Kidney (tissue), 13 donors: ENCODE measurements at regions not wholly inside any gene's neighbourhood (a gene's known extent, or its start where the extent isn't known, plus 50 kb on each side); places are given as distances from the start of the nearest gene placed in this dataset.
"Not testable (repeated sequence)": the region's sequence is repeated elsewhere in the genome, so short reads cannot be mapped to it uniquely, and the experiment has no call there.

Experiments used
- DNase-seq, 5 donors: peaks; one replicate each; pipeline ENCODE4 v3.0.0-alpha.2; 2013 to 2020
- FAIRE-seq: peaks from 2 replicates; lab custom pipeline; 2012; peaks lifted over from hg19 to GRCh38; lab: Jason Lieb, UNC
- H3K27ac ChIP-seq, 2 donors: one replicate each; pipeline ENCODE4 v1.7.0; 2013; ENCODE audit warnings: low read depth in 2 of 2, low read length in 2 of 2, inconsistent platforms in 1 of 2
- H3K27me3 ChIP-seq: one replicate; pipeline ENCODE4 v1.7.1; 2013; ENCODE audit warnings: low read length, inconsistent platforms; ENCODE audit not compliant: control insufficient read depth, insufficient read depth
- H3K36me3 ChIP-seq, 3 donors: one replicate each; pipeline versions ENCODE4 v1.7.0 to v1.7.1; 2013; ENCODE audit warnings: low read length in 3 of 3, control low read depth in 1 of 3, inconsistent platforms in 1 of 3; ENCODE audit not compliant: insufficient read depth in 3 of 3, control insufficient read depth in 2 of 3
- H3K4me1 ChIP-seq, 3 donors: one replicate each; pipeline versions ENCODE4 v1.7.0 to v1.7.1; 2013; ENCODE audit warnings: low read length in 3 of 3, inconsistent platforms in 1 of 3, low read depth in 1 of 3; ENCODE audit not compliant: control insufficient read depth in 2 of 3, insufficient read depth in 2 of 3
- H3K4me3 ChIP-seq, 3 donors: one replicate each; pipeline versions ENCODE4 v1.7.0 to v1.8.1; 2013; ENCODE audit warnings: low read length in 3 of 3, control low read depth in 1 of 3, inconsistent platforms in 1 of 3
- H3K9ac ChIP-seq, 3 donors: one replicate each; pipeline versions ENCODE4 v1.7.0 to v1.7.1; 2013; ENCODE audit warnings: low read length in 3 of 3, control low read depth in 1 of 3, inconsistent platforms in 1 of 3
- H3K9me3 ChIP-seq, 3 donors: one replicate each; pipeline versions ENCODE4 v1.7.0 to v1.7.1; 2013; ENCODE audit warnings: low read length in 3 of 3, control low read depth in 1 of 3, inconsistent platforms in 1 of 3; ENCODE audit not compliant: control insufficient read depth in 2 of 3, insufficient read depth in 1 of 3
- CTCF ChIP-seq: IDR thresholded peaks from 3 replicates; pipeline ENCODE4 v1.5.1; 2012; ENCODE audit warnings: mild to moderate bottlenecking, moderate library complexity, borderline replicate concordance; ENCODE audit not compliant: insufficient read depth; ENCODE audit errors: extremely low read depth
- intact Hi-C: fragments of 100-400 bp; cut with DNase I; formaldehyde crosslinking; loops from one replicate; pipeline ENCODE4 v1.11.1; 2022
- donor health status: control.
- donor health status: control.
- donor health status: control.
- donor health status: control.
- donor health status: control.
- donor health status: DM: yes; HTN: yes; CAD: no.
- donor health status: Normal renal cell carcinoma (clear cell type).

GRCh38 chr3:72032441-72033135 is 247.6 kb upstream of the PROK2 start:
- Histone ChIP-seq H3K4me3 (no peak overlapping the region), H3K9me3 (no peaks in the 10 kb centered on the region), H3K4me1 (no peaks in the 10 kb centered on the region), H3K27ac (no peak overlapping the region), H3K36me3 (no peaks in the 10 kb centered on the region), H3K27me3 (no peaks in the 10 kb centered on the region), H3K9ac (no peak overlapping the region)
- FAIRE-seq (no peak), DNase-seq (no peak)
- no peak for TF ChIP-seq CTCF
- intact Hi-C loops: no loop called here

DNA sequence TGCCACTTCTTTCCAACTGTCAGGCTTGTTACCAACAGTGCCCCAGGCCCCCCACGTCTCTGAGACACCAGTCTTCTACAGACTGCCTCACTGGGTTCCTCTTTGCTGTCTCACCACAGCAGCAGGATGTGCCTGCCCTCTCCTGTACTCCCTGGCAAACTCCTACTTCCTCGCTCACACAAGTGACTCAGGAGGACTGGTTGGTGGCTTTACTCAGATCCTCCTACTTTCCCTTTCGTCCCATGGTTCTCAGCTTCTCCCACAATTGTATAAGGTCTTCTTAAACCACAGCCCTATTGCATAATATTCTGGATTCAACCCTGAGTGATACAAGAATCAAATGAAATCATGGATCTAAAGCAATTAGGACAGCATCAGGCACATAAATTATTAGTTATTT is 246.6 kb upstream of the PROK2 start:
- no peak for DNase-seq

DNA sequence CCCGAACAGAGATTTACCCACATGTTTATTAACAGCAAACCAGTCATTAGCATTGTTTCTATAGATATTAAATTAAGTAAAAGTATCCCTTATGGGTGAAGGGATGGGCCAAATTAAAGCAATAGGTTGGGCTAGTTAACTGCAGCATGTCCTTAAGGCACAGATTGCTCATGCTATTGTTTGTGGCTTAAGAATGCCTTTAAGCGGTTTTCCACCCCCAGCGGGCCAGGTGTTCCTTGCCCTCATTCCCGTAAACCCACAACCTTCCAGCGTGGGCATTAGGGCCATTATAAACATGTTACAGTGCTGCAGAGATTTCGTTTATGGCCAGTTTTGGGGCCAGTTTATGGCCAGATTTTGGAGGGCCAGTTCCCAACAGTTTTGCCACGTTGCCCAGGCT is 245.3 kb upstream of the PROK2 start:
- FAIRE-seq, H3K4me1 ChIP-seq, H3K4me3 ChIP-seq, H3K9me3 ChIP-seq, H3K27me3 ChIP-seq, H3K36me3 ChIP-seq, intact Hi-C loops, DNase-seq, H3K9ac ChIP-seq, H3K27ac ChIP-seq: not testable (repeated sequence)

More for the DNA sequence above, 246.6 kb upstream of the PROK2 start:
- H3K4me3 ChIP-seq: no peak overlapping the region
- no peaks in the 10 kb centered on the region for H3K4me1 ChIP-seq
- no peak for FAIRE-seq
- H3K9ac ChIP-seq: no peak overlapping the region
- TF ChIP-seq CTCF: no peak
- H3K27me3 ChIP-seq: no peaks in the 10 kb centered on the region
- no peaks in the 10 kb centered on the region for H3K9me3 ChIP-seq
- intact Hi-C loops: no loop called here
- no peak overlapping the region for H3K27ac ChIP-seq
- H3K36me3 ChIP-seq: no peaks in the 10 kb centered on the region

DNA sequence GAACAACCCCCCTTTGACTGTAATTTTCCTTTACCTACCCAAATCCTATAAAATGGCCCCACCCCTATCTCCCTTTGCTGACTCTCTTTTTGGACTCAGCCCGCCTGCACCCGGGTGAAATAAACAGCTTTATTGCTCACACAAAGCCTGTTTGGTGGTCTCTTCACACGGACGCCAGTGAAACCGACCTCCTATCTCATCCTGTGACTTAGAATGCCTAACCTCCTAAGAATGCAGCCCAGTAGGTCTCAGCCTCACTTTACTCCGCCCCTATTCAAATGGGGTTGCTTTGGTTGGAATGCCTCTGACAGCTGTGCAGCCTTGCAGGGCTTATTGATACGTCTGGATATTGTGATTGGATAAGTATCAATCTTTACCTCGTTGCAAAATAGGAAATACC is 243.8 kb upstream of the PROK2 start:
- H3K4me3 ChIP-seq, H3K4me1 ChIP-seq, H3K27me3 ChIP-seq, H3K9me3 ChIP-seq, H3K9ac ChIP-seq, H3K27ac ChIP-seq, intact Hi-C loops, H3K36me3 ChIP-seq, FAIRE-seq: not testable (repeated sequence)
- DNase-seq: peak in 1 of 5 donors; percentile 44

DNA sequence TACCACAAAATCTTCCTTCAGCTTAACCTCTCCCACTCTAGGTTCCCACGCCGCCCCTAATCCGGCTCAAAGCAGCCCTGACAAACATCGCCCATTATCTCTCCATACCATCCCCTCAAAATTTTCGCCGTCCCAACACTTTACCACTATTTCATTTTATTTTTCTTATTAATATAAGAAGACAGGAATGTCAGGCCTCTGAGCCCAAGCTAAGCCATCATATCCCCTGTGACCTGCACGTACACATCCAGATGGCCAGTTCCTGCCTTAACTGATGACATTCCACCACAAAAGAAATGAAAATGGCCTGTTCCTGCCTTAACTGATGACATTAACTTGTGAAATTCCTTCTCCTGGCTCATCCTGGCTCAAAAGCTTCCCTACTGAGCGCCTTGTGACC is 243.4 kb upstream of the PROK2 start:
- FAIRE-seq, H3K4me3 ChIP-seq, intact Hi-C loops, H3K36me3 ChIP-seq, H3K9ac ChIP-seq, H3K27ac ChIP-seq, H3K4me1 ChIP-seq, DNase-seq, H3K9me3 ChIP-seq, H3K27me3 ChIP-seq: not testable (repeated sequence)

DNA sequence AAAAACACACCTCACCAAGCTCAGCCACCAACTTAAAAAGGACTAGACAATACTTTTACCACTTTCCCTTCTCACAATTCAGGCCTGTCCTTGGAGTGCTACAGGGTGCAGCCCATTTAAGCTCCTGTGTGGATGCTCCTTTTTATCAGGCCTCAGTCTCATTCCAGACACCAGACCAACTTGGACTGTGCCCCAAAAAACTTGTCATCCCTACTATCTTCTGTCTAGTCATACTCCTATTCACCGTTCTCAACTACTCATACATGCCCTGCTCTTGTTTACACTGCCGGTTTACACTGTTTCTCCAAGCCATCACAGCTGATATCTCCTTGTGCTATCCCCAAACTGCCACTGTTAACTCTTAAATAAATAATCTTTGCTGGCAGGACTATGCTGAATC is 242.8 kb upstream of the PROK2 start:
- H3K9ac ChIP-seq, H3K4me1 ChIP-seq, intact Hi-C loops, H3K27ac ChIP-seq, H3K4me3 ChIP-seq, H3K9me3 ChIP-seq, DNase-seq, H3K27me3 ChIP-seq, H3K36me3 ChIP-seq, FAIRE-seq: not testable (repeated sequence)
